NCI-H345 treated with DMSO at 0.1 percent for 48 hours (cell line): ENCODE measurements at regions not wholly inside any gene's neighbourhood (a gene's known extent, or its start where the extent isn't known, plus 50 kb on each side); places are given as distances from the start of the nearest gene placed in this dataset.
"Not testable (repeated sequence)": the region's sequence is repeated elsewhere in the genome, so short reads cannot be mapped to it uniquely, and the experiment has no call there.

Experiments
- DNase-seq: peaks from one replicate; lab custom pipeline; 2025; ENCODE audit not compliant: unreplicated experiment; lab: John Stamatoyannopoulos, UW

DNA sequence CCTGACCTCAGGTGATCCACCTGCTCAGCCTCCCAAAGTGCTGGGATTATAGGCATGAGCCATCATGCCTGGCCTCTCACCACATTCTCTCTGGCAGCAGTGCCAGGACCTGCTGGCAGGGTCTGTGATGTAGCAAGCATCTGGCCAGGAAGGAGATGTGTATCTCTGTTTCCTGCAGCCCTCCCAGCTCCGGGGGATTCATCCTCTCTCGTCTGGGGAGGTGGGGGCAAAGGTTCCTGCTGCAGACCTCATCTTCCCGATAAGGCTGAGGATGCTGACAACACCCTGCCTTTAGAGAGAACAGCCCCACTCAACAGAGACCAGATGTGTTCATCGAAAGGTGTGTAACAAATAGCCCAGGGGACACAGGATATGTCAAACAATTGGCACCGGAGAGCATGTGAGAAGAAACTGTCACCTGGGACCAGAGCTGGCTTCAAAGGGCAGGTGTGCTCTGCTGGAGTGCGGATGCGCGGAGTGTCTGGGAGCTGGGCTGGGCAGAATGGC, 54.8 kb upstream of the SEC14L1 start:
- DNase-seq, result peak; percentile 88

DNA sequence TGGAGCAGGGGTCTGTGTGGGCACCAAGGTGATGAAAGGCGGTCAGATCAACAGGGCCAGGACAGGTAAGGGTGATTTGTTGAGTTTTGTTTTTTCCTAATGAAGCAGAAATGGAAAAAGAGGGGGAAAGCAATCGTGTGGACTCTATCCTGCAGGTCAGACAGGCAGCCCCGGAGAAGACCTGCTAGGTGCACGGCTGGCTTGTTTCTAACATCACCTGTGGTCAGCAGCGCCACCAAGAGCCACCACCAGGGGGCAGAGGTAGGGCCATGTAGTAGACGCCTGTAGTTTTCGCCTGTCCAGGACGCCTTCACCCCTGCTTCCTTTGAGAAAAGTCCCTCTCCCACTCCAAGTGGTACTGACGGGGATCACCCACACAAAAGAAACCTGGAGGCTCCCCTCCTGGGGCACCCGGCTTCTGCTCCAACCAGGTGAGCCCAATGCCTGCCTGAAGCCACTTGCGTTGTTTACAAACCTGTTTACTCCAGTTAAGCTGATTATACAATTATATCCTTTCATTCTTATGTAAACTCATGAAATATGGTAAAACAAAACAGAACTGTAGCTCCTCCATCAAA, 54.2 kb upstream of the SEC14L1 start:
- peak; percentile 88 for DNase-seq

DNA sequence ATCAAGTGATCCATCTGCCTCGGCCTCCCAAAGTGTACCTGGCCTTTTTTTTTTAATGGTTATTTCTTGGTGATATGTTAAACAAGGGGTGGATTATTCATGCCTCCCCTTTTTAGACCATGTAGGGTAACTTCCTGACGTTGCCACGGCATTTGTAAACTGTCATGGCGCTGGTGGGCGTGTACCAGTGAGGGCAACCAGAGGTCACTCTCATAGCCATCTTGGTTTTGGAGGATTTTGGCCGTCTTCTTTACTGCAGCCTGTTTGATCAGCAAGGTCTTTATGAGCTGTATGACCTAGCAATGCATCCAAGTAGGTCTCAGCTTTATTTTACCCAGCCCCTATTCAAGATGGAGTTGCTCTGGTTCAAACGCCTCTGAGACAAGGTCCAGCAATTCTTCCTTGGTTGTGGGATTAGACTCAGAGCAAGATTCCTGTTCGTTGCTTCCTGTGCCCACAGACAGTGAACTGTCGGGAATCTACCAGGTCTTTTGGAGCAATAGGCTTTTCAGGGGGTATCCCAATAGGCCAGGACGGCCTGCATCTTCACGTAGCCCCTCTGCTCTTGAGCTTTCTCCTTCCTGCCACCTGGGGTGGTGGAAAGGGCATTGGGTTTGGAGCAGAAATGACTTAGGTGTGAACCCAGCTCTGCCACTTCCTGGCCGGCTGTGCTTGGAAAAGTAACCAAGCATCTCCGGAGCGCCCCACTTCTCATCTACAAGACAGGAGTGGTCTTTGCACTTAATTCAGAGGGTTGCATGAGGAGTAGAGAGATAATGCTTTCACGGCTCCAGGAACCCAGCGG, 52.9 kb upstream of the SEC14L1 start:
- DNase-seq, result no peak

DNA sequence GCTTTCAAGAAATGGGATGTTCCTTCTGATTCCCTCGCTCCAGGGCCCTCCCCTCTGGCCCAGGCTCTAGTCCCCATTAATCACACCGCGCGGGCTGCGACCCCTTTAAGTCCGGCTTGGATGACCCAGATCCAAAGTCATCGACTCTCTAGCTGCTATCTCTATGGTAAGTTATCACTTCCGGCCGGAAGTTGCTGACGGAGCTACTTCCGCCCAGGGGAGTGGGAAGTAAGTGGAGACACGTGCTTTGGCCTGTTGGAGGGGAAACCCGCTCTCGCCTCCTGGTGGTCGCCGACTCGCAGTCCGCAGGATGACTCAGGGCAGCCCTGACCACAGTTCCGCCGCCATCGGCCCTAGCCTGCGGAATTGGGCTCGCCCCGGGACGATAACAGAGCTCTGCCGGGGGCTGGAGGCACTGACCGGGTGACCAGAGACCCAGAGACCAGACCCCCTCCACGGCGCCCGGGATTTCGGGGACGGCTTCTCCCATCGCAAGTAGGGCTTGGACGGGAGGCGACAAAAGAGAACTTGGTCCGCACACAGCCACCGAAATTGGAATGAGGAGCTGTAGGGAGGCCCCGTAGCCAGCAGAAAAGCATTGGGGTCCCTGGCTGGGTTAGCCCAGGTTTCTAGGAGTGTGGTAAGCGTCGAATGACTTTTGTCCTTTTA, 52.2 kb upstream of the SEC14L1 start:
- DNase-seq, result peak; percentile 90

DNA sequence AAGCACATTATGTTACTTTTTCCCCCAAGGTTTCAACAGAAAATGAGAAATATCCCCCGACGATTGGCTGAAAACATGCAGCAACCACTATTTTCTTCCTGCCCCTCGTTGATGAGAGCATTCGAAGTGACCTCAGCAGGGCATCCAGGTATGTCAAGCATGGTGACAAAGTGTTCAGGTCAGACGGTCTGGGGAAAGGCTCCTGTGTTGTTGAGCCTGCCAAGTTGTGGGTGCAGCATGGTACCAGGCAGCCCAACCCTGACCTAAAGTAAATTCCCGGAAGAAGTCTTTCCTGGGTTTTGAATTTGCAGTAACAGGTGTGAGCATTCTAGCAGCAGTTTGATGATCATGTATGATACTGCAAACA, 51.7 kb upstream of the SEC14L1 start:
- no peak for DNase-seq

DNA sequence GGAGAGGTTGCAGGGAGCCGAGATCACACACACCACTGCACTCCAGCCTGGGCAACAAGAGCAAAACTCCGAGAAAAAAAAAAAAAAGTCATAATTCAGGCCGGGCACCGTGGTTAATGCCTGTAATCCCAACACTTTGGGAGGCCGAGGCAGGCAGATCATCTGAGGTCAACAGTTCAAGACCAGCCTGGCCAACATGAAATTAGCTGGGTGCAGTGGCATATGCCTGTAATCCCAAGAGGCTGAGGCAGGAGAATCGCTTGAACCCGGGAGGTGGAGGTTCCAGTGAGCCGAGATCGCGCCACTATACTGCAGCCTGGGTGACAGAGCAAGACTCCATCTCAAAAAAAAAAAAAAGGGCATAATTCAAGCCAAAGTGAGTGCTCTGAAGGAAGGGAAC, 50.8 kb upstream of the SEC14L1 start:
- not testable (repeated sequence) for DNase-seq

DNA sequence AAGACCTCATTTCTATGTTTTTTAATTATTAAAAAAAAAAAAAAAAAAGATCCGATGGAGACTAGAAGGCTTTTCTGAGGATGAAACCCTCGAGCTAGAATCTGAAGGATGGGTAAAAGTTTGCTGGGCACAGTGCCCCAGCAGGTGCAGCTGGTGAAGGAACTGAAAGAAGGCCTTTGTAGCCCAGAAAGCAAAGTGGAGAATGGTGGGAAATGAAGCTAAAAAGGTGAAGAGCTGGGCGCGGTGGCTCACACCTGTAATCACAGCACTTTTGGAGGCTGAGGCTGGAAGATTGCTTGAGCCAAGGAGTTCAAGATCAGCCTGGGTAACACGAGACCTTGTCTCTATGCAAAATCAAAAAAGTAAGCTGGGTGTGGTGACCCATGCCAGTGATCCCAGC, 50.3 kb upstream of the SEC14L1 start:
- DNase-seq, result no peak
